ENCODE measurements at regions not wholly inside any gene's neighbourhood (a gene's known extent, or its start where the extent isn't known, plus 50 kb on each side); places are given as distances from the start of the nearest gene placed in this dataset.

DNA sequence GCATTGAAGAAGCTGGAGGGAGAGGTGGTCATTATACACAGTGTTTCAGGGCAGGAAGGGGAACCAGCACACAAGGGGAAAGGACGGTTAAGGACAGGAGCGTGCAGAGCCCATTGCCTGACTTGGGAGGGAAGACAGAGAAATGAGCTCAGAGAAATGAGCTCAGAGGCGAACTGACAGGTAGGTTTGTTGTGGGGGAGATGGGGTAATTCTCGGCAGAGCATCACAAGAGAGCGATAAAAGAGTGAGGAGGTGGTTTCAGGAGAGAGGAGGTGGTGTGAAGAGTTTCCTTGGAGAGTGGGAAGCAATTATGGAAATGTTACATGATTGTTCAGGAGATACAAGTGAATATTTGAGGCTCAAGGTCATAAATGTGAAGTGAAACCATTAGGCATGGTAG is 61.0 kb downstream of the MRGPRX1 start:
- TF ChIP-seq, protein P1, sequence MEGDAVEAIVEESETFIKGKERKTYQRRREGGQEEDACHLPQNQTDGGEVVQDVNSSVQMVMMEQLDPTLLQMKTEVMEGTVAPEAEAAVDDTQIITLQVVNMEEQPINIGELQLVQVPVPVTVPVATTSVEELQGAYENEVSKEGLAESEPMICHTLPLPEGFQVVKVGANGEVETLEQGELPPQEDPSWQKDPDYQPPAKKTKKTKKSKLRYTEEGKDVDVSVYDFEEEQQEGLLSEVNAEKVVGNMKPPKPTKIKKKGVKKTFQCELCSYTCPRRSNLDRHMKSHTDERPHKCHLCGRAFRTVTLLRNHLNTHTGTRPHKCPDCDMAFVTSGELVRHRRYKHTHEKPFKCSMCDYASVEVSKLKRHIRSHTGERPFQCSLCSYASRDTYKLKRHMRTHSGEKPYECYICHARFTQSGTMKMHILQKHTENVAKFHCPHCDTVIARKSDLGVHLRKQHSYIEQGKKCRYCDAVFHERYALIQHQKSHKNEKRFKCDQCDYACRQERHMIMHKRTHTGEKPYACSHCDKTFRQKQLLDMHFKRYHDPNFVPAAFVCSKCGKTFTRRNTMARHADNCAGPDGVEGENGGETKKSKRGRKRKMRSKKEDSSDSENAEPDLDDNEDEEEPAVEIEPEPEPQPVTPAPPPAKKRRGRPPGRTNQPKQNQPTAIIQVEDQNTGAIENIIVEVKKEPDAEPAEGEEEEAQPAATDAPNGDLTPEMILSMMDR (IDR thresholded peaks at IDR 0.05; ENCODE audit: low read depth, low read length), result no peak
- TF ChIP-seq EZH2phosphoT487 (IDR thresholded peaks at IDR 0.05; ENCODE audit: low read depth), result no peak
